Activated CD8-positive, alpha-beta memory T cell treated with anti-CD3 and anti-CD28 coated beads for 36 hours (primary cell): ENCODE measurements at regions not wholly inside any gene's neighbourhood (a gene's known extent, or its start where the extent isn't known, plus 50 kb on each side); places are given as distances from the start of the nearest gene placed in this dataset.

Source experiments
- CTCF ChIA-PET: fragments of 350-600 bp; sonication (Branson Sonifier 250); formaldehyde crosslinking; loops from one replicate; lab custom pipeline; 2021; ENCODE audit warnings: antibody characterized with exemption; lab: Charles Lee
- POLR2A ChIA-PET: fragments of 350-600 bp; sonication (Branson Sonifier 250); formaldehyde crosslinking; loops from one replicate; lab custom pipeline; 2021; ENCODE audit warnings: antibody characterized with exemption; lab: Charles Lee

GRCh38 chr15:47504624-47505256 is 212.6 kb upstream of the SEMA6D start:
- ChIA-PET CTCF (no interaction called here), POLR2A (no interaction called here)

DNA sequence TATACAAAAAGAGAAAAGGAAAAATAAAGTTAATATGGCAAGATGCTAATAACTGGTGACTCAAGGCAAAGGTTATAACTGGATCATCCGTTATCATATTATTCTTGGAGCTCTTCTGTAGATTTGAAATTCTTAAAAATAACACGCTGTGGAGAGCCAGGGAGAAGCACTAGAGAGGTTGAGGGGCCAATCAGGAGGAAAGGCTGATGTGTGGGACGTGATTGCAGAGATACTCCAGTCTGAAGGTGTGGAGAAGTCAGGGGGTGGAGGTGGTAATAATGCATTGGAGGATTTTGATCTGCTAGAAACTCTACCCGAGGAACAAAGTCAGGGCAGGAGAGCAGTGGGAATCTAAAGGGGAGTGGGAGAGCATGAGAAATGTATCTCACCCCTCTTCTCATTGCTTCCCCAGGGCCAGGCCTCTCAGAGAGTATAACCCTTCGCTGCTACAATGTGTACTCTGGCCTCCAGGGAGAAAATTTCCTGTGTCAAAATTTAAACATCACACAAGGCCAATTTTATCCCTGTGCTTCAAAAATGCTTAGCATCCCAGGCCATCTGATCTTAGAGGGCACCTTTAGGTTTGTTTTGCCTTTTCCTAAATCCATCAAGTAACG is 211.5 kb upstream of the SEMA6D start:
- POLR2A ChIA-PET: no interaction called here
- CTCF ChIA-PET: no interaction called here

- CTCF ChIA-PET: no interaction called here
Observed at GRCh38 chr15:47506329-47507100, 210.8 kb upstream of the SEMA6D start.

GRCh38 chr15:47507221-47507985 is 209.9 kb upstream of the SEMA6D start:
- POLR2A ChIA-PET: no interaction called here
- CTCF ChIA-PET: no interaction called here

More at GRCh38 chr15:47506329-47507100, 210.8 kb upstream of the SEMA6D start:
- POLR2A ChIA-PET: no interaction called here

DNA sequence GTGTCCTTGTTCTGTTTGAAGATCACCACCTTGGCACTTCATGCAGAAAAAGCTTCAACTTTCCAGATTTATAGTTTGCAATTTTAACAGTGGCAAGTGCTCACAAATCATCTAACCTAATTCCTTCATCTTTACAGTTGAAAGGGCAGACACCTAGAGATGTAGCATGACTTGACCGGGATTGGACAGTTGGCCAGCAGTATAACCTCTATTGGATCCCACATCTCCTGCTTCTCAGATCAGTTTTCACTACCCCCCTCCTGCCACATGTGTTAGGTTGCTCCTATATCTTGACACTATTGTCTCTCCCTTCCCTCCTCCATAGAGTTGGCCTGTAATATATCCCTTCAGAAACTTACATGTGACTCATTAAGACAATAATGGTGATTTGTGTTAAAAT is 206.0 kb upstream of the SEMA6D start:
- ChIA-PET CTCF (no interaction called here), POLR2A (no interaction called here)

DNA sequence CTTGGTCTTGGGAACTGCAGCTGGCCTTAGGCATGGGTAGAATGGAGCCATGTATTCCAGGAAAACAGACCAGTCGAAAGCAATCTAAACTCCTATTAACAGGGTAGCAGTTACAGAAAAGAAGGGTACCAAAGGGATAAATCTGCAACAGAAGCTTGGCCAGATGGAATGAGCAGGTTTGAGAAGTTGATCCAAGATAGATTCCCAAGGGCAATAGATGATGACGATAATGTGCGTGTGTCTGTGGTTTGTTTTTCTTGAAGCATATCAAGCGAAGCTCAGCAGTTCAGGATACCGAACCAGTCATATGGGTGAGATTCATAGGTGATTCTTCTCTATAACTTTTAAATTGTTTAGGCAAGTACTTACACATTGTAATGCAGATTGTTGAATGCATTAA is 203.8 kb upstream of the SEMA6D start:
- POLR2A ChIA-PET: no interaction called here
- CTCF ChIA-PET: no interaction called here

DNA sequence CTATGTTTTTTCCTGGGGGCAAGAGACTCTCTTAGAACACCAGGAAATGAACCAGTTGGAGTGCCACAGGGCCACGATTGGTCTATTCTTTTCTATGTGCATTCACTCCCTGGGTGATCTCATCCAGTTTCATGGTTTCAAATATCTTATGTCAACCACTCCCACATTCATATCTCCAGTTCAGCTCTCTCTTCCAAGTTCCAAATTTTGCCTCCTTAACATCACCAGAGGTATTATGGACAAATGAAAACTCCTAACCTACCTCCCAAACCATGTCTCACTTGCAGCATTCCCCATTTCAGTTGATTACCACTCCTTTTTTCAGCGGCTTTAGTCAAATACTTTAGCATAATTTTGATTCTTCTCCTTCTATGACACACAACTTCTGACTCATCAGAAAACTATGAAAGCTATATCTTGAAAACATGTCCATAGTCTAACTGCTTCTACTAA is 203.1 kb upstream of the SEMA6D start:
- POLR2A ChIA-PET: no interaction called here
- CTCF ChIA-PET: no interaction called here

DNA sequence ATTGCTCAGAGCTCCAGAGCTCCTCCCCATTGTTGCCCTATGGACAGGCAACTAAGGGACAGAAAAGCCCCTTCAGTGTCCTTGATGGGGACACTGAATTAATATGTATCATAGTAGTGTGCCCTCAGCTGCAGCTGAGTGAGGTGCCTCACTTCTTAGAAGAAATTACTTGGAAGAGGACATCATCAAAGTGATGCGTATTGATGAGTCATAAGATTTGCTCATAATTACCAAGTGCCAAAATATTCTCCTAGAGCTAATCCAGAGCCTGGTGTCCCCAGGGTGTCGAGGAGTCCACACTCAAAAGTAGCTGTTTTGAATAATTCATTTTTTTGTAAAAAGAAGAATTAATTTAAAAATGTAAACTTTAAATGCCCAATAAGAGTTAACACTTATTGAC is 200.7 kb upstream of the SEMA6D start:
- CTCF ChIA-PET: no interaction called here
- POLR2A ChIA-PET: no interaction called here

DNA sequence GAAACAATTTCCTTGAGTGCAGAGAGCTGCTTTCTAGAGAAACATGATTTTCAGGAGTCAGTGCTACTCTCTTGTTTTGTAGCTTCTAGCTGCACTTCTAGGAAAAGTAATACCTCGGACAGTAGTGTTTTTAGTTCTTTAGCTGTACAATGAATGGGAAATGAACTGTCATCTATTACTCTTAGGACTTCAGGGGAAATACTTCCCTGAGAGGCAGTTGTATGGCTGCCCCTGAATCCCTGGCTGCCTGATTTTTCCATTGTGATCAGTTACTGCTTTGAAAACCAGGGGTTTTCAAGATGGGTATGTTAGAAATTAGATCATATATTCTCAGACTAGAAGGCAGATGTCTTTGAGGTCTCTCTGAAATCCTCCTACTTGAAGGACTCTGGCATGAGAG is 200.3 kb upstream of the SEMA6D start:
- ChIA-PET CTCF (no interaction called here), POLR2A (no interaction called here)

DNA sequence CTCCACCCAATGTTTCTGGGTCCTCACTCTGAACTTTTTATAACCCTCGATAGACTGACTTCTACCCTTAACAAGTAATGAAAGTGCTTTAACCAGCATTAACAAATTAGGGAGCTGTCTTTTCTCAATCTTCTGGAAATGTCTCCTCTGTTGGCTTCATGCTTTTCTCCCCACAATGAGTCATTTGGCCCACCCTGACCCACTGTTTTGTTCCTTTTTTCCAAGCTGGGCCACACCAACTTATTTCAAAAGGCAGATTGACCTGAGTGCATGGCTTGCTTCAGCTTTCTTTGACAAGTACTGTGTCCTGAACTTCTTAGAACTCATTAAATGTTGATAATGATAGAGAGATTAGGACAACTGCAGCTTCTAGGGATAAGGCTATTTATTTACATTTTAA is 199.6 kb upstream of the SEMA6D start:
- ChIA-PET POLR2A (no interaction called here), CTCF (no interaction called here)

GRCh38 chr15:47523681-47524475 is 193.4 kb upstream of the SEMA6D start:
- ChIA-PET CTCF (no interaction called here), POLR2A (no interaction called here)

GRCh38 chr15:47529241-47529640 is 188.1 kb upstream of the SEMA6D start:
- POLR2A ChIA-PET: no interaction called here
- CTCF ChIA-PET: no interaction called here

DNA sequence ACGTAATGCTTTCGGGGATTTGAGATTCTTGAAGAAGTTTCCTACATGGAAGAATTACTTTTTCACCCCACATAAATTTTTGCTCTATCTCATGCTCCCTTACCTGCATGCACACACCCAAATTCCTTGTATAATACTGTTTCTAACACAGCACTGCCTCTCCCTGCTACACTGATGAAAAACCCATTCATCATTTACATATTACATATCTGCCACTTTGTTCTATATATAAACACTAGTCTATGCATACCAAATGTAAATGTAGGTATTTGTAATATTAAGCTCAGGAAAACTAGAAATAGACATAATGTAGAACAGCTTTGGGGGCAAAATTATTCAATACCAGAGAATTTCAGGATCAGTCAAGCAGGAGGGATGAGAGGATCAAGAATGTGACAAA is 182.6 kb upstream of the SEMA6D start:
- ChIA-PET CTCF (interaction anchor here (1.1 kb wide), 1 partner anchor 73 kb away, joined by 3 read pairs; no protein-coding TSS in a partner anchor), POLR2A (no interaction called here)

GRCh38 chr15:47541562-47541961 is 175.7 kb upstream of the SEMA6D start:
- CTCF ChIA-PET: no interaction called here
- POLR2A ChIA-PET: no interaction called here

DNA sequence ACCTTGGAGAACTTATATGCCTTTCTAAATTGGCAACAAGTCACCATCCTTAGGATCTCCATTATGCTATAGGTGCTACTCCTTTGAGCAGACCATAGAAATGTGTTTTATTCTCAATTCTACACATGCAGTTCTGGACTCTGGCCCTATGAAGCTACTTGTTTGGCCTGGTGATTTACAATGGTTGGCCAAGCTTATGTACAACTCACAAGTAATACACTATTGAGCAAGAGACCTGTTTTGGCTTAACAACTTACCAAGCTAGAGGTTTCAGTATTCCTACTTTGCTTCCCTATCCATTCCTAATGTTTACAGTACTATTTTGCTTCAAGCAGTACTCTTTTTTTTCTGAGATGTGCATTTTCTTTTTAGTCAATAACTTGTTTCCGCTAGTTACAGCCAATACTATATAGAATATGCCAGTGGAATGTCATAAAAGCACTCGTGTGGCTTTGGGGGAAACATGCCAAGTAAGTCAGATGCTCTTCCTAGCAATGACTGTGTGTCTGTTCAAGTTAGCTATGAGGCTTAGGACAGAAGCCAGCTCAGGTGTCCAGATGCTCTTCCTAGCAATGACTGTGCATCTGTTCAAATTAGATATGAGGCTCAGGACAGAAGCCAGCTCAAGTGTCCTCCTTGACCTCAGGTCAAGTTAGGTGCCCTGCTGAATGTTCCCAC is 174.9 kb upstream of the SEMA6D start:
- ChIA-PET CTCF (no interaction called here), POLR2A (no interaction called here)

- POLR2A ChIA-PET: no interaction called here
- CTCF ChIA-PET: no interaction called here
Observed at GRCh38 chr15:47548231-47548630, 169.1 kb upstream of the SEMA6D start.

- CTCF ChIA-PET: no interaction called here
- POLR2A ChIA-PET: no interaction called here
Observed at GRCh38 chr15:47548986-47549385, 168.3 kb upstream of the SEMA6D start.

DNA sequence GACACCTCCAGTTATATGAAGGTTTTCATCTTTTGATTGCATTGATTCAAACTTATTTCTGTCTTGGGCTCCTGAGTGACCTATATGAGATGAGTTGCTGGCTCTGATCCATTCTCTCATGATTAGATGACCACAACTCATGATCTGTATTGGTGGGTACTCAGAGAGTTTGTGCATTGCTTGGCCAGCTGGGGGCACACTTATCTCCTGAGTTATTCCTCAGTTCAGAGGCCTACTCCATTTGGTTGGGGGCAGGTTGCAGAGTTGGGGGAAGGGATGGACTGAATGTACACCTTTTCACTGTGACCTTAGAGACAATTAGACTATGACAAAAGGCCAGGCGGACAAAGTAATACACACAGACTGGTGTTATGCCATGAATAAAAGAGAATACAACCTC is 166.2 kb upstream of the SEMA6D start:
- POLR2A ChIA-PET: no interaction called here
- CTCF ChIA-PET: no interaction called here

- POLR2A ChIA-PET: no interaction called here
Observed at GRCh38 chr15:47551546-47551945, 165.8 kb upstream of the SEMA6D start.

More at GRCh38 chr15:47551546-47551945, 165.8 kb upstream of the SEMA6D start:
- CTCF ChIA-PET: no interaction called here
